ENCODE measurements at regions not wholly inside any gene's neighbourhood (a gene's known extent, or its start where the extent isn't known, plus 50 kb on each side); places are given as distances from the start of the nearest gene placed in this dataset.

DNA sequence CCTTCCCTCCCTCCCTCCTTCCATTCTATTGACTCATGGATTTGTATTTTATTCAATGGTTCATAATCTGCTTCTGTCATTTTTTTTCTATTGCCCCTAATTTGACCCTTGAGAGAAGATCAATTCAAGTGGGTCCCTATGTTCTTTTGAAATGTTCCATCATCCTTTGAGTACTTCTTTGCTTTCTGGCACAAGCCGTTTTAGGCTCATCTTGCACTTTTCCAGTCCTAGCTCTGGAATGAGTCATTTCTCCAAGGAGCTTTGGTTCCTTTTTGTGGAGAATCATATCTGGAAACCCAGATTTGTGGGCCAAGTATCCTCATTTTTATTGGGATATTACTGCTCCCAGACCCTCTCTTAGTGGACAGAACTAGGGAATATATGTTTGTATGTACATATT is 126.8 kb upstream of the PTPN3 start:
- TF ChIP-seq CTCF (IDR thresholded peaks at IDR 0.05; ENCODE audit: low read depth, low read length) = no peak
- H3K4me3 ChIP-seq (ENCODE audit: low read depth, low read length) = no peak overlapping the region

DNA sequence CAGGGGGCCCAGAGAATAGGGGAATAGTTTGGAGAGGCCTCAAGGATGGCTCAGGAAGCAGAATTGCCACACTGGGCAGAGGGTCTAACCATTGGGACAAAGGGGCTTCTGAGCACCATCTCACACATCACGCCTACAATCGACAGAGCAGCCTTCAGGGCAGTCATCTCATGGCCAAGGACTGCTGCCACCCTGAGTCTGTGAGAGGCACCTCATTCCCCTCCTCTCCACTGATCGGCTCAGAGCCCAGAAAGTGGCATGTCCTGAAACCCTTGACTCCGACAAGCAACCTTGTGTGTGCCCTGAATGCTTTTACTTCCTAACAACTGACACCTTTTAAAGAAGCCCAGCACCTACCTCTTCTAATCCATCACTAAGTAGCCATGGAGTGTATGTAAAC is 128.9 kb upstream of the PTPN3 start:
- TF ChIP-seq CTCF (IDR thresholded peaks at IDR 0.05; ENCODE audit: low read depth, low read length) = no peak

DNA sequence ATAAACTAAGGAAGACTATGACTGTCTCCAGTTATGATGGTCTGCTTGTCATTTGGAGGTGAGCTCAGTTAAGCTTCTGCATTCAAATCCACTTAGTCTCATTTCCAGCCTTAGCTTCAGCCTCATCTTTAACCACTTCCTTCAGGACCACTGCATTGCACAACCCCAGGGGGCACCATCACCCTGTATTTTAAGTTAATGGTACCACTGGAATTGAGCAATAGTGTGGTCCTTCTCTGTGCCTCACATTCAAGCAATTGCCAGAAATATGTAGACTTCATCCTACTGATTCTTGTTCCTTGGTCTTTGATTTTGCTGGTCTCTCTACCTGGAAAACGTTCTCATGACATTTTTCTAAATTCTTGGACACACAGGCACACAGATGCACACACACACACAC is 131.5 kb upstream of the PTPN3 start:
- TF ChIP-seq CTCF (IDR thresholded peaks at IDR 0.05; ENCODE audit: low read depth, low read length) = no peak
- H3K4me3 ChIP-seq (ENCODE audit: low read depth, low read length) = no peak overlapping the region

More for the DNA sequence above, 128.9 kb upstream of the PTPN3 start:
- H3K4me3 ChIP-seq (ENCODE audit: low read depth, low read length) = no peak overlapping the region

- no peak overlapping the region for H3K4me3 ChIP-seq (ENCODE audit: low read depth, low read length)
- no peak for TF ChIP-seq CTCF (IDR thresholded peaks at IDR 0.05; ENCODE audit: low read depth, low read length)
Observed at GRCh38 chr9:109632817-109633216, 134.7 kb upstream of the PTPN3 start.

DNA sequence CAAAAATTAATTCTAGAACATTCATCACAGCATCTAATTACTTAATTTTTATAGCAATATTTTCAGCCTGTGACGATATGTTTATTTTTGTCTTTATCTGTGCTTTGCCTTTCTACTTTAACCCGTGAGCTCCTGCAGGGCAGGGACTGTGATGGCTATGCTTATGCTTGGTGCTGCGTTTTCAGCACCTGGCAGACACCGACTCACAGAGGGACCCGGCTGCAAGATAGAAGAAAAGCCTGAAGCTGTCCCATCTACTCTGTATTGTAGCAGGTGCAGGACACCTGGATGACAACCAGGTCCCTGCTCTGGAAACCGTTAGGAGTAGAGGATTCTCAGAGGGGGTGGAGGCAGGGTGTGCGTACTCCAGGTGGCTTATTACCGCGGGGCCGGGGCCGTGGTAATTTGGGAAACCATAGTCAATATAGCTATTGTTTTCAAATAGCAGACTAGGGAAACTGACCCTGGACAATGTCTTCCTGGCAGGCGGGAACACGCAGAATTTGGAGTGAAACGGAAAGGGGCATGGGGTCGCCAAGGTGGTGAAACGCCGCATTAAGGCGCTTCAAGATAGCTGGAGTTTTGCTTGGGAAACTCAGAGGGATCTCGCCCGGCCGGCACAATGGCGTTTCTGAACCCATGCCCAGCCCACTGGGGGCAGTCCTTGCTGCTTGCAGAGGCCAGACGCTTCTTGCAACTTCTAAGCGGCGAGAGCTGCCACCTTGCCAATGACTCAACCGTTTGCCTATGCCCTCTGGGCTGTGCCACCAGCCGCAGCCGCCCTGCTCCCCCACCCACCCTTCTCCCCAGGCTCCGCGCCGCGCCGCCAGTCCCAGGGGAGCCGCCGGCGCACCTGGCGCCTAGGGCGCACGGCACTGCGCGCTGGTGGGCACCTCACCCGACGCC is 140.1 kb upstream of the PALM2AKAP2 start:
- H3K4me3 ChIP-seq (ENCODE audit: low read depth, low read length) = peak overlapping the region; percentile 51
- TF ChIP-seq CTCF (IDR thresholded peaks at IDR 0.05; ENCODE audit: low read depth, low read length) = no peak

DNA sequence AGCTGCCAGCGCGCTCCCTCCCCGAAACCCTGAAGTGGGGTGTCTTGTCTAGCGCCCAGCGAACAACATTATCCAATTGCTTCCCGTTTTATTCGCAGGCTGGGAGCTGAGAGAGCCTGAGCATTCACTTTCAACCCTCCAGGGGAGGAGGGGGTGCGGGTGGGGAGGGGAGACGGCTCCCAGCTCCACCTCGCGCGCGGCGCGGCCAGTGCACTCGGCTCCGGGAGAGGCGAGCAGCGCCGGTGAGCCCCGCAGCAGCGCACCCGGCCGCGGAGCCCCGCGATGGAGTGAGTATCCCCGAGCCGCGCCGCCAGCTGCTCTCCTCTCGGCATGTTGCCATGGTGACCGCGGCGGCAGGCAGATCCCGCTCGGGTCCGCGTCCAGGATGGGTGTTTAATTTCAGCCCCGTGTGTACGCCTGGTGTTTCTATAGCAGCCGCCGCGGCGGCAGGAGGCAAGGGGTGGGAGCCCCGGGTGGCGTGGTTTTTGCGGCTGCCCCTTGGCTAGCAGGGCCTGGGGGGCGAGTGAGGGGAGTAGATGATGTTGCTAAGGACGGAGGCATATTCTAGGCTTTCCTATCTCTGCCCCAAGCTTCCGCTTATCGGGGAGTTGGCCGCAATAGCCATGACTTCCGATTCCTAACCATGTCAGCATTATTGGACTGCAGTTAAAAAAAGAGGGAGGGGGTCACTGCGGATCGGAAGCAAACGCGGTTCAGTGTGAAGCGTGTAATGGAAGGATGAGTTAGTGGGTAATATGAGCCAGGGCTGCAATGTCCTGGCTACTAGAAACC is 139.2 kb upstream of the PALM2AKAP2 start:
- H3K4me3 ChIP-seq (ENCODE audit: low read depth, low read length) = peak overlapping the region; percentile 51

More for the DNA sequence above, 139.2 kb upstream of the PALM2AKAP2 start:
- no peak for TF ChIP-seq CTCF (IDR thresholded peaks at IDR 0.05; ENCODE audit: low read depth, low read length)
